A673 (cell line): ENCODE measurements at regions not wholly inside any gene's neighbourhood (a gene's known extent, or its start where the extent isn't known, plus 50 kb on each side); places are given as distances from the start of the nearest gene placed in this dataset.

Source experiments
- BruUV-seq: library from RNA; stranded (reverse); fragments of 400-500 nt; replicated peaks from 2 replicates; lab custom pipeline; 2021; lab: Mats Ljungman, UMichigan
- CTCF ChIA-PET: fragments of 300-600 bp; sonication (Branson Sonifier 250); formaldehyde crosslinking; loops from one replicate; lab custom pipeline; 2022; ENCODE audit warnings: antibody characterized with exemption; lab: Charles Lee
- POLR2A ChIA-PET: fragments of 300-600 bp; sonication (Branson Sonifier 250); formaldehyde crosslinking; loops from one replicate; lab custom pipeline; 2022; ENCODE audit warnings: antibody characterized with exemption; ENCODE audit not compliant: low non-redundant PET; lab: Charles Lee
- DNase-seq: peaks from one replicate; pipeline ENCODE4 v3.0.0-alpha.2; 2015; ENCODE audit warnings: low spot score
- H3K27ac ChIP-seq: fragments of 200-600 bp; sonication (generic); 2 replicates; pipeline ENCODE4 v1.5.1; 2016; ENCODE audit warnings: mixed run types, low read depth, mild to moderate bottlenecking, mixed read lengths, antibody characterized with exemption, low read length; ENCODE audit not compliant: poor library complexity, severe bottlenecking
- H3K27me3 ChIP-seq: fragments of 200-600 bp; sonication (generic); replicated peaks from 2 replicates; pipeline ENCODE4 v1.6.1; 2017; ENCODE audit warnings: mixed run types, low read depth, mild to moderate bottlenecking, mixed read lengths, antibody characterized with exemption, low read length; ENCODE audit not compliant: insufficient read depth, poor library complexity
- H3K36me3 ChIP-seq: fragments of 200-600 bp; sonication (generic); 2 replicates; pipeline ENCODE4 v1.6.1; 2016; ENCODE audit warnings: mixed run types, mild to moderate bottlenecking, mixed read lengths, antibody characterized with exemption, low read length; ENCODE audit not compliant: insufficient read depth, poor library complexity, severe bottlenecking
- H3K4me1 ChIP-seq: fragments of 200-600 bp; sonication (generic); 2 replicates; pipeline ENCODE4 v1.6.1; 2017; ENCODE audit warnings: mixed run types, mild to moderate bottlenecking, mixed read lengths, antibody characterized with exemption, low read length; ENCODE audit not compliant: insufficient read depth, poor library complexity, severe bottlenecking
- H3K4me3 ChIP-seq: fragments of 200-600 bp; sonication (generic); 2 replicates; pipeline ENCODE4 v1.5.1; 2016; ENCODE audit warnings: low read depth, mixed run types, mild to moderate bottlenecking, mixed read lengths, low read length; ENCODE audit not compliant: poor library complexity, severe bottlenecking
- H3K9me3 ChIP-seq: fragments of 200-600 bp; sonication (generic); 2 replicates; pipeline ENCODE4 v1.6.1; 2016; ENCODE audit warnings: mixed run types, low read depth, mild to moderate bottlenecking, mixed read lengths, antibody characterized with exemption, low read length; ENCODE audit not compliant: poor library complexity, severe bottlenecking
- CTCF ChIP-seq: fragments of 300-800, 200-600 bp; sonication (generic); conservative IDR thresholded peaks from 2 replicates; pipeline ENCODE4 v1.5.1; 2017; ENCODE audit warnings: low read depth, mild to moderate bottlenecking, antibody characterized with exemption, low read length, moderate library complexity, mixed read lengths
- EZH2 ChIP-seq: fragments of 200-600 bp; sonication (generic); IDR thresholded peaks from 2 replicates; pipeline ENCODE4 v1.6.1; 2017; ENCODE audit warnings: borderline replicate concordance, low read depth, mild to moderate bottlenecking, mixed read lengths, antibody characterized with exemption, low read length; ENCODE audit not compliant: poor library complexity, severe bottlenecking
- intact Hi-C: fragments of 100-400 bp; cut with micrococcal nuclease; formaldehyde crosslinking; loops from one replicate; pipeline ENCODE4 v1.10.0; 2022; ENCODE audit not compliant: unreplicated experiment

- intact Hi-C loops = no loop called here
- TF ChIP-seq CTCF (no peak), EZH2 (no peak)
- H3K27ac ChIP-seq = no peak overlapping the region
- BruUV-seq = no TSS peak
- no peak for DNase-seq
- CTCF ChIA-PET = no interaction called here
- no peak overlapping the region for H3K4me3 ChIP-seq
- H3K4me1 ChIP-seq = no peaks in the 10 kb centered on the region
- no peaks in the 10 kb centered on the region for H3K9me3 ChIP-seq
- peaks cover 5% of the 10 kb centered on the region for H3K27me3 ChIP-seq
- H3K36me3 ChIP-seq = no peaks in the 10 kb centered on the region
- POLR2A ChIA-PET = no interaction called here
Measured at GRCh38 chr7:79692015-79692414, 238.5 kb upstream of the MAGI2 start.

- Histone ChIP-seq H3K9me3 (no peaks in the 10 kb centered on the region), H3K27ac (no peak overlapping the region), H3K4me3 (no peak overlapping the region), H3K36me3 (no peaks in the 10 kb centered on the region), H3K4me1 (no peaks in the 10 kb centered on the region), H3K27me3 (peaks cover 5% of the 10 kb centered on the region)
- ChIA-PET POLR2A (no interaction called here), CTCF (no interaction called here)
- DNase-seq = no peak
- no TSS peak for BruUV-seq
- intact Hi-C loops = no loop called here
- TF ChIP-seq EZH2 (no peak), CTCF (no peak)
Measured at GRCh38 chr7:79691074-79691473, 237.6 kb upstream of the MAGI2 start.

GRCh38 chr7:79684384-79684783 lies 230.9 kb upstream of the MAGI2 start:
- no peaks in the 10 kb centered on the region for H3K27me3 ChIP-seq
- CTCF ChIA-PET = no interaction called here
- H3K9me3 ChIP-seq = no peaks in the 10 kb centered on the region
- POLR2A ChIA-PET = no interaction called here
- H3K4me1 ChIP-seq = no peaks in the 10 kb centered on the region
- H3K27ac ChIP-seq = no peak overlapping the region
- intact Hi-C loops = no loop called here
- BruUV-seq = no TSS peak
- no peak overlapping the region for H3K4me3 ChIP-seq
- no peaks in the 10 kb centered on the region for H3K36me3 ChIP-seq
- TF ChIP-seq EZH2 (no peak), CTCF (no peak)
- no peak for DNase-seq
